GM18873 (cell line): ENCODE measurements at regions not wholly inside any gene's neighbourhood (a gene's known extent, or its start where the extent isn't known, plus 50 kb on each side); places are given as distances from the start of the nearest gene placed in this dataset.

ENCODE experiments used
- ATAC-seq: cut with Tn5 transposase; IDR thresholded peaks from one replicate; pipeline ENCODE4 v1.9.1; 2021; ENCODE audit warnings: mild to moderate bottlenecking, moderate library complexity, moderate number of reproducible peaks; ENCODE audit not compliant: unreplicated experiment, low FRiP score

DNA sequence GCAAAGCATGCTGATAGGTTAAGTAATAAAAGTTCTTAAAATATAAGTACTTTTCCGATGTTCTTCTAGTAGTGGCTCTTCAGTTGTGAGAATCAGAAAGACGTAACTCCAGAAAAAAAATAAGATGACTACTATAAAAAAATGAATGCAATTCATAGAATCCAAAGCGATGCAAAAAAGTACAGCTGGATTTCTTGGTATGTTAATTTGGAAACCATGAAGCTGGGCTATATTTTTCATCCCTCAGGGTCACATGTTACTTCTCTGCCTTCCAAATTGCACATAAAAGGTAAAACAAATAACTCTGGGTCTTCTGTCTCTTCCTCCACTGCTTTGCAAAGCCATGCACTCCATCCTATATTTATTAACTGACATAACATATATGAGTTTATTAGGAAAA, 843.9 kb upstream of the DPPA4 start:
- ATAC-seq = no peak

DNA sequence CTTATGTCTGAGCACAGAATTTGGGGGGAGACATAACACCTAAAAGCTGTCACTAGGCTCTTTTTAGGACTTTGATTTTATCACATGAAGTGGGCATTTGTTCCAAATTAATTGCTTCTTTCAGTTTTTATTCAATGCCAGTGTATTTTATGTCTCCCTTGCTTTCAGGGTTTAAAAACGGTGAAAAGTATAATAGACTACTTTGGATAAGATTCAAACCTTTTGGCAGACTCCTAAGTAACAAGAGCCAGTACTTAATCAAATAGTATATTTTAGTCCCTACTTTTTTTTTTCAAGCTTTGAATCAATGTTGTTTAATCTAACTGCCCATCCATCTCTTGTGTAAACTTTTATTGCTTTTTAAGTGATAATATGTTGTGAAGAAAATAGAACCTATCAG, 847.2 kb upstream of the DPPA4 start:
- ATAC-seq = no peak

DNA sequence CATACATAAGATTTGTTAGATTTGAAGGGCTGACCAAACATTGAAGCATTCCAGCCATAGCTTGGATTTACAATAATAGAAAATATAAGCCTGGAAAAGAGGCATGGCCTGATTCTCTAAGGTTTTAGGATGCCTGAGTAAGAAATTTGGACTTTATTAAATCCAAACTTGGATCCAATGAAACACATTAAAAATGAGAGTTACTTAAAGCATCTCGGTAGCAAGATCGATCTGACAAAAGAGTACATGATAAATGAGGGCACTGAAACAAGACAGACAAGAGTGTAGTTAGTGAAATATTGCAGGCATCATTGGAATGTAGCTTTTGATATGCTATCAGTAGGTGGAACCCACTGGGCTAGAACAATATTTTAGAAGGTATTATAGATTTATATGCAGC, 855.7 kb upstream of the DPPA4 start:
- no peak for ATAC-seq

DNA sequence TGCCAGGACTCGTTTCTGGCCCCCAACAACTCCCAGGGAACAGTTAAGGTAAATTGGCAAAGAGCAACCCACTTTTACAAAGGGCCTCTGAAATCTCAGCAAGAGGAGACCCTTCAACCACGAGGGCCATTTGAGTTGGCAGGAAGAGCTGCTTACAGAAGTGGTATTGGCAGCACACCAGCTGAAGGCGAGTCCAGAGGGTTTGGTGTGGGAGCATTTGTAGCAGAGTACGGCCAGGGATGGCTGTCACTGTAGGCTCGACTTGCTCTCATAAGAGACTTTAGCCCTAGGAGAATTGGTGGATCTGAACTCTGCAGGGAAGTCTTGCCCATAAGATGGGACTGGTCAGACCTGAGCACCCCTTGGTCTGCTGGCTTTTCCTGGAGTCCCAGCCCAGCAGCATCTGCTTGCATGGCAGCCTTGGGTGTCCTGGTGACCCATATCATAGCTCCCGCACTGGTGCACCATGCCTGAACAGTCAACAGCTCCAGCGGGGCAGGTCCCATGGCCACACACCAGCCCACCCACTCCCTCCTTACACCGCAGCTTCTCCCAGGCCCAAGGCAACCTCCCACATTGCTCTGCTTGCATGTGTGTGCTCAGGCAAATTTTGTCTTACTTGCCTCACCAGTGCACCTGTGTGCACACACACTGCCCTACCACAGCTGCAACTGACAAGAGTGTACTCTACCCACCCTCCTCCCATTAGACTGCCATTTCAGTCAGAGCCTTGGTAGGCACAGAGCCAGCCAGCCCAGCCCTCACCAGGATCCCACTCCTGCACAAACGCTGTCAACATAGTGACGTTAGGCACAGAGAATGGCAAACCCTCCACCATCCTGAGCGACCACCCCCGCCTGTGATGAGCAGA, 861.6 kb upstream of the DPPA4 start:
- no peak for ATAC-seq

DNA sequence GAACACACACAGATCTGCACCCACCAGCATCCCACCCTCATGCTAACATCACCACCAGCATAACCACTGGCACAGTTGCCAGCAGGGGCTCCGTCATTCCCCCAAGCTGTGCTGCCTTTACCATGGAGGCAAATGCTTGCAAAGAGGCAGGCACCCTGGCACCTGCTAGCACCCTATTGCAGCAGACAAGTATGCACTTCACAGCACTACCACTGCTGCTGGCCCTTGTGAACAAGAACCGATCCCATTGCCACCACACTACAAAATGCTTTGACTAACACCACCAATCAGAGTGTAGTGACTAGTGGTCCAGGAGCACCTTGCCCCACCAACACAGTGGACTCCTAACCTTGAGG, 862.2 kb upstream of the DPPA4 start:
- no peak for ATAC-seq

DNA sequence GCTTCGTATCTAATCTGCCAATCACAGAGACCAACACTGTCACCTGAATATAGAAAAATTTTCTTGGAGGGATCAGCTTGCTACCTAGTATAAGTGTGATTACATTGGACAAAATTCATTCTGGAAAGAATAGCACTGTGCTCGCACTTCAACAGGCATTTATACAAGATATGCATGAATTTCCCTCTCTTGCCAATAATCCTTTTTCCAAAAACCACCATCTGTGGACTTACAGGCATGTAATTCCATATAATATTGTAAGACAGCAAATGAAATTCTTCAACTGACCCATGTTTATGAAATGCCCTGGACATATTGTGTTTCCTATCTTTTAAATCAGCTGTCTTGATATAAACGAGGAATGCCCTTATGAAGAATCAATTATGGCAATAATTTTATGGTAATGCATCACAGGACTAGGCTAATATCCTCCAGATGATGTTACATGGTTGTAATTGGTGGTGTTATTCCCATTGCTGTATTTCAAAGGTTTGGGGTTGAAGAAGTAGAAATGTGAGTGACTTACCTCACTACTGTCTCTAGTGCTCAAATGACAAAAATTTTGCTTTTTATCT, 861.4 kb upstream of the NECTIN3 start:
- no peak for ATAC-seq

DNA sequence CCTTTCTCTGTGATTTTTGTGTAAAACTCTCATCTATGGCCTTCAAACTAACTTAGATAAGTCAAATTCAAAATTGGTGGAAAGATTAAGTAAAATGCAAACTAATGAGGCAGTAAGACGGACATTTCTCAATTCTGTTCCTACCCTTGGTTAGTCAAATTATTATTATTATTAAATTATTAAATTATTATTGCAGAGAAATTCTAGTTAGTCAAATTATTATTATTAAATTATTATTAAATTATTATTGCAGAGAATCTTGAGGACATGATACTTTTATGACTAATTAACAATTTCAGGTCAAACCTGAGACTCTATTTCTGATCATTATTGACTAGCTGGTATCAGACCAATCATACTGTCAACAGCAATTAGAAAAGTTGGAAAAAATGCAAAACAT, 845.0 kb upstream of the NECTIN3 start:
- no peak for ATAC-seq

DNA sequence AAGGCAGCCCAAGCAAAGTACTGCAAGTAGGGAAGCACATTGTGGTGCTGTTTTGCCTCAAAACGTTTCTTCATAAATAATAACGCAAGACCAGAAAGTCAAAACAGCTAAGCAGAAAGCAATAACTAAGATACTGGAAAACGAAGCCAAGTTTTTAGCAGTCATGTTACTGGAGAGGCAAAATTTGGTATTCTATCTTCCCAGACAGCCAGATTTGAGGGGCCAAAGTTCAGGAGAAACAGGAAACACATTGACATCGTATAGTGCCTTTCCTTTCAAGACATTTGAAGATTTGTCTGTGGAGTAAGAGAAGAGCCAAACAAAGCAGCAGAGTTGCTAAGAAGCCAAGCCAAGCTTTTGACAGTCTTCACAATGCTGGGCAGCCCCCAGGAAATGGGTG, 843.6 kb upstream of the NECTIN3 start:
- no peak for ATAC-seq

DNA sequence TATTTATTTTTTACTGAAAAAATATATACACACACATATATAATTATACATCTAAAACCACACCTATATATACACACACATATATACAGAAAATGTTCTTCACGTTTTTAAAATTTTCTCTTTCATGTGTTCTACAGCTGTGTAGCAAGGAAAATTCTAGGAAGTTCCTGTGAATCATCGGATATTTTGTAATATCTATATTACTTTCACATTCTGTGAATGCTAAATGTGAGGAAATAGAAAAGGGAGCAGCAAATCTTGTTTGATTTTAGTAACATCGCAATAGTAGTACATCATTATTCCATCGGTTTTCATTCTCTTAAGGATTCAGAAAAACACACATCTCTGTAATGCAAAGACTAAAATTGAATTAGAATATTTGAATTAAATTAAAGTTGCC, 836.8 kb upstream of the NECTIN3 start:
- ATAC-seq = no peak

DNA sequence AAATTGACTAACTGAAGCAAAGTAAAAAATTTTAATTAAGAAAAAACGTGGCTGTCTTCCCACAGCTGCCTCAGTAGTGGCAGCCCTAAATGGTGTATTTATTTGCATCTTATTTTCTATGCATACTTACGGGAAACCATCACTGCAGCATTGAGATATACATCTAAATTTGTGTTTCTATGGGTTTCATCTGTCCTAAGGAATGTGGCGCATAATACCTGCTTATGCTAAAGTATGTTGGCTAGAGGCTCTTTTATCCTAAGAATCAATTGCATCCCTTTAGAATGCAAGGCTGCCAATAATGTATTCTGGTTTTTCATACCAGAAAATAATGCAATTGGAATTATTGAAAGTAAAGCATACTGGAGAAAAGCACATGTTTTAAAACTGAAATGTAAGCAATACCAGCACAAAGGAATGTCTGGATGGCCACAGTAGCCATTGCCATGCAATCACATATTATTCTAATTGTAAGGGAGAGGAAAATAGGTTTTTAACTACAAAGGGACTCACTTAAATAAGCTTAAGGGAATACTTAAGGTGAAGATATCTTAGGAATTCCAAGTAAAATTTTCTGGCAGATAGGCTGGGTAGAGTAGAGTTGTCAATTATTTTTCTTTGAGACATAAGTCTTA, 834.5 kb upstream of the NECTIN3 start:
- ATAC-seq = no peak

DNA sequence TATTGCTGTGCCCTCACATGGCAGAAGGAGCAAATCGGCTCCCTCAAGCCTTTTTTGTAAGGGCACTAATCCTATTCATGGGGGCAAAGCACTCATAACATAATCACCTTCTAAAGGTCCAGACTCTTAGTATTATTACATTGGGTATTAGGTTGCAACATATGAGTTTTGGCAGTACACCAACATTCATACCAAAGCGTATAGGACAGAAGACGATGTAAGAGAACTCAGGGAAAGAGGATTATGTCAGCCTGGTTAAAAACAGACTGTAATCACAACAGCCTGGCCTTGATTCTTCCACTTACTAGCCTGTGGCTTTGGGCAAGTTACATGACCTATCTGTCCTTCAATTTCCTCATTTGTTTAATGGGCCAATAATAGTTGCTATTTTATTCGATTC, 828.5 kb upstream of the NECTIN3 start:
- no peak for ATAC-seq

DNA sequence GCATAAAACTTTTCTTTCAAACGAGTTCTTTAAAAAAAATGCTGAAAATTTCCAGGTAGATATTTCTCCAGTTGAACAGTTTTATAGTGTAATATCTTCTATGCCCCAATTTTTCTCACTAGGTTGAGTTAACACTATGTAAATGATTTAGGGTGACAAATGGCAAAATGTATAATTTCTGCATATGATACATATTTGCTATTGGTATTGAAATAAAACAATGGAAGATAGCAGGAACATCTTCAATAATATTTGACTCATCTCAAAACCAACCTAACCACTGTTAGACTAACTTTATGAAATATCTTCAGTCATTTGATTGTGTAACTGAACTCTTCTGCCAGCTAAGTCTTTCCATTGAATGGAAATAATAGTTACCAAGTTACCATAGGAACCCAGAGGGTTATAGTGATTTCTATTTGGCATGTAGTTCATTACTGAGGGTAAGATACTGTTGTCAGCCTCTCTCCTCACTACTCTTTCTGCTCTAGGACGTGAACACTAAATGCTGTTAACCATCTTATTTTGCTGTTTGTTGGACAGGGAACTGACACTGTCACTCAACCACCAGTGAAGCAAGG, 824.7 kb upstream of the NECTIN3 start:
- no peak for ATAC-seq

DNA sequence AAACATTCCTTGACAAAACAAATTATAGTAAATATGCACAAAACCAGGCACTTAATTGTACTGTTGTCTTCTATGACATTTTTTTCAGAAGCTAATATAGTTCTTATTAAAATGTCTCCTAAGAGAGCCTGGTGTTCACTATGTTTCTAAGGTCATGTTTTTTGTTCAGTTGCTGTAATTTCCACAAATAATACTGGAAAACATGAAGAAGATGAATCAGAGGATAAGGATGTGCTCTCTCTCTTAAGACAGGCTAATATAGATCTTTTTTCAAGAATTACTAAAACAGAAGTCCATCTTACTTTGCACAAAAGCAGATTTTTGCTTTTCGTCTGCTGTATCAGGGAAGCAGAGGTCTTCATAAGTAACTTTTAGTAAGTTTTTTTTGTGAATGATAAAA, 823.0 kb upstream of the NECTIN3 start:
- no peak for ATAC-seq

DNA sequence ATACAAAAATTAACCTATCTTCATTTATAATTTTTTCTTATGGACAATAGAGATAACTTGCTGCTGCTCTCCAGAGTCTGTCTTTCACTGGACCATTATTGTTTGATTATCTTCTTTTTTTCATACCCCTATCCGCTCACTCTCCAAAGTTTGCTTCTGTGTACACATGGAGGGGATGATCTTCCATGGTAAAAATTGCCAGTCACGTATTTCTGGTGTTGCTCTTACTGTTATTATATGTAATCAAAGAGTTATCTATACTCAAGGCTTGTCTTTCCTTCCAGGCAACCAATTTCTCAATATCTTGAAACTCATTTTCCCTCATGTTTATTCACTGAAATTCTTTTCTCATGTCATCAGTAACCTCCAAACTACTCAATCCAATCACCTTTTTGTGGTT, 817.8 kb upstream of the NECTIN3 start:
- no peak for ATAC-seq

DNA sequence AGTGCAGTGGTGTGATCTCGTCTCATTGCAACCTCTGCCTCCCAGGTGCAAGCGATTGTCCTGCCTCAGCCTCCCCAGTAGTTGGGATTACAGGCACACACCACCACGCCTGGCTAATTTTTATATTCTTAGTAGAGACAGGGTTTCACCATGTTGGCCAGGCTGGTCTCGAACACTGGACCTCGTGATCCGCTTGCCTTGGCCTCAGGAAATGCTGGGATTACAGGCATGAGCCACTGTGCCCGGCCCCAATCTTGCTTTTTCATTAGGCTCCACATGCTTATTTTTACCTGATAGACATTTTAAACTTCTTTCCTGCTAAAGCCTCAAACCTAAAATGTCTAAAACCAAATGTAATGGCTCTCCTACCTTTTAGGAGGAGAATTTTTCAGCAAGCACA, 817.0 kb upstream of the NECTIN3 start:
- ATAC-seq = no peak

DNA sequence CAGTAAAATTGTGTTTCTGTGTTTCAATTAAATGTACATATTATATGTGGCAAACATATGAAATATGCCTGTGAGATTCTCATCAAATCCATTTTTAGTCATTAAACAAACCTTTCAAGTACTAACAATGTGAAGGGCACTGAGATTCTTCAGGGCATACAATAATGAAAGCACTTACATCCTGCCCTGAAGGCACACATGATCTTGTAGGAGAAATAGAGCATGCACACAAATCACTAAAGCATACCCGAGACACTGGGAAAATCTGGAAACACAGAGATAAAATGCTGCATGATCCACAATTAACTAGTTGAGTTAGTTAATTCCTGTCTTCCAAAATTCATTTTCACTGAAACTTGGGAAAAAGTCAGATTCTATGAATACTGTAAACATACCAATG, 810.5 kb upstream of the NECTIN3 start:
- no peak for ATAC-seq

DNA sequence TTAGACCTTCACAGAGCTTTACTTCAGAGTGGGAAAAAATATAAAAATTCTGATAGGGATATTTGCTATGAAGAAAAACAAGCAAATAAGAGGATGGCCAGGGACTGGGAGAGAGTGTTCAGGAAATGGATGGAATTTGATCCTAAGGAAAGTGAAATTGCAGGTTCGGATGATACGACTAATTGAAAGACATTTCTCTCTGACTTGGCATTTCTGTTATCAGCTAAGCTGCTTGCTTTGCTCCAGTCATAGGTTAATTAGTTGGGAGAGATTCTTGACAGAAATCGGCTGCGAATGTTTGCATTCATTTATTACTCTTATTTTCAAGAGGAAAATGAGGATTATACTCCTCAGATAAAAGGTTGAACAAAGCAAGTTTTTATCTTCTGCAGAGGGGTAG, 808.7 kb upstream of the NECTIN3 start:
- ATAC-seq = no peak

DNA sequence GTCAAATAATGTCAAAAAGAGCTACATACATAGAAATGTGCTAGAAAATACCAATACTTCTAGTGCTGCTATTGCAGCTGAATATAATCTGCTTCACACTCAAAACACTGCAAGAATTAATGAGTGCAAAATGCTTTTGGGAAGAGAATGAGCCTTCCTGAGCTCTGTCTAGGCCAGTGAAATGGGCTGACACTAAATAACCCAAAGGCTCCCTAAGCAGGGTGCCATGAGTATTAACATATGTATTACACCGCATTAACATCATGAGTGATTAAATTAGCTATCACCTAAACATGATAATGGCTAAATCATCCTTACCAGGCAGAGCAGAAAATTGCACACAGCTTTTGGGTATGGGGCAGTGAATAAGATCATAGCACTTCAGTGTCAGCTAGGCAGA, 806.3 kb upstream of the NECTIN3 start:
- ATAC-seq = no peak

DNA sequence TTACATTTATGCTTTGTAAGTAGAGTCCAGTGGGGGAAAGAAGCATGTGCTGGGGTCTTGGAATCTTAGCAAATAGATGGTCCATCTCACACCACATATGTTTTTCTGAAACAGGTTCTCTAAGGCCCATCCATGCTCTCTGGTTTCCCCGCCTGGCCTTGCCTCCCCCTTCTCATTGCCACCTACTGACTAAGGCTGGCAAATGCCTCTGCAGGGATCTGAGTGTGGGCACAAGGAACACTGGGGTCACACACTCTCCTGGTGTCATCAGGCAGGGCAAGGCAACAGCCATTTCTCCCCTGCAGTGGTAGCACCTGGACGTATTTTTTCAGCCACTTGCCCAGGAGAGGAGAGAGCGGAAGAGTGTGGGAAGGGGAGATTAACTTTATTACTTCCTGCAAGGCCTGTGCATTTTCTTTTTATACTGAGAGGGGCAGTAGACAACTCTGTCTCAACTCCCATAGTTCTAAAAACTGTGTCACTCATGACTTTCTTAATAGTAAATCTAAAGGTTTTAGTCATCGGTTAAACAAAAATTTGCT, 804.2 kb upstream of the NECTIN3 start:
- no peak for ATAC-seq

DNA sequence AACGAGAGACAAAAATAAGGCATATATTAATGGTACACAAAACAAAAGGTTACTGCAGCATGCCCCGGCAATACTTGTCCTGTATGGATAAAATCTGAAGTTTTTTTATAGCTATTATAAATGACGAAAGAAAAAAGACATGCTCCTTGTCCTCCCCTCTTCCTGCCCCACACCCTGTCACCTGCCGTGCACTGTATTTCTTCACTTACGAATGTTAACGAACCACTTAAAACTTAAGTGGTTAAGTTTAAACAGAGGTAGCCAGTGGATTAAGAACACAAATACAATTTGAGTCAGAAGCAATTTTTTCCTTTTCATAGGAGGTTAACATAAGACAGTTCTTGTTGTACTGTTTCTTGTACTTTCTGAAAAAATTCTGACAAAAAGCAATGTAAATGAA, 799.1 kb upstream of the NECTIN3 start:
- no peak for ATAC-seq

DNA sequence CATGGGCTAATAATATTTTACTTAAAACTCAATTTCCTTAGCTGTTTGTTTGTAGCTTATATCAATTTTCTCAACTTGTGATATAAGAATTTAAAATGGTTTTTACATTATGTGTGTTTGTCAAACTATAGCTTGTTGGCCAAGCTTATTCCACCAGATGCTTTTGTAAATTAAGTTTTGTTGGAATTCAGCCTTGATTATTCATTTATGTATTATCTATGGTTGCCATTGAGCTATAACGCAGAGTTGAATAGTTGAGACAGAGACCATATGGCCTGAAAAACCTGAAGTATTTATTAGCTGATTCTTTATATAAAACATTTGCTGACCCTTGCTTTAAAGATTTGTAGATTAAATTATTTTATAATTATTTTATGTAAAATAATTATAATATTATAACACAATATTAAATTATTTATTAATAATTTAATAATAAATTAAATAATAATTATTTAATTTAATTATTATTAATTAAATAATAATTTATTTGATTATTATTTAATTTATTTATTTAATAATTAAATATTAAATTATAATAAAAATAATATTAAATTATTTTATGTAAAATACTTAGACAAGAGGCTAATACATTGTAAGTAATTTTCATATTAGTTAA, 779.6 kb upstream of the NECTIN3 start:
- no peak for ATAC-seq
